OCI-LY1 (cell line): ENCODE measurements at regions not wholly inside any gene's neighbourhood (a gene's known extent, or its start where the extent isn't known, plus 50 kb on each side); places are given as distances from the start of the nearest gene placed in this dataset.

ENCODE experiments used
- EZH2 ChIP-seq: fragments of 200-600 bp; sonication (generic), shearing (Covaris generic); IDR thresholded peaks from 2 replicates; pipeline ENCODE4 v1.8.0; 2017; ENCODE audit warnings: borderline replicate concordance, mixed run types, mild to moderate bottlenecking, antibody characterized with exemption, low read length, moderate library complexity, mixed read lengths
- TF ChIP-seq, protein P1 (sequence below): fragments of 200-600 bp; sonication (generic), shearing (Covaris generic); IDR thresholded peaks from 2 replicates; pipeline ENCODE4 v1.5.1; 2017; ENCODE audit warnings: mild to moderate bottlenecking, antibody characterized with exemption, low read length, moderate library complexity, mixed read lengths

DNA sequence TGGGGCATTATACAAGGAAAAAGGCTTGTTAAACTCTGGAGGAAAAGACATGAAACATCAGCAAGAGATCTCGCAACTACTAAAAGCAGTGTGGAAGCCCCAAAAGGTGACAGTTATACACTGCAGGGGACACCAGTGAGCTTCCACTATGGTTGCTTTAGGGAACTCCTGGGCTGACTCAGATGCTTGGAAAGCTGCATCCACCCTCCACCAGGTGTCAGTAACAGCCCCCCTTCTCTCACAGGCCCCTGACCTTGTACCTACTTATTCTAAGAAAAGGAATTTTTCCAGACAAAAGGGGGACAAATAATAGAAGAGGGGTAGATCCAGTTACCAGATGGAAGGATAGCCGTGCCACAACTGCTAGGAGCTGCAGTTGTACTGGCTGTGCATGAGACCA is 154.4 kb upstream of the COX7C start:
- TF ChIP-seq, protein P1, sequence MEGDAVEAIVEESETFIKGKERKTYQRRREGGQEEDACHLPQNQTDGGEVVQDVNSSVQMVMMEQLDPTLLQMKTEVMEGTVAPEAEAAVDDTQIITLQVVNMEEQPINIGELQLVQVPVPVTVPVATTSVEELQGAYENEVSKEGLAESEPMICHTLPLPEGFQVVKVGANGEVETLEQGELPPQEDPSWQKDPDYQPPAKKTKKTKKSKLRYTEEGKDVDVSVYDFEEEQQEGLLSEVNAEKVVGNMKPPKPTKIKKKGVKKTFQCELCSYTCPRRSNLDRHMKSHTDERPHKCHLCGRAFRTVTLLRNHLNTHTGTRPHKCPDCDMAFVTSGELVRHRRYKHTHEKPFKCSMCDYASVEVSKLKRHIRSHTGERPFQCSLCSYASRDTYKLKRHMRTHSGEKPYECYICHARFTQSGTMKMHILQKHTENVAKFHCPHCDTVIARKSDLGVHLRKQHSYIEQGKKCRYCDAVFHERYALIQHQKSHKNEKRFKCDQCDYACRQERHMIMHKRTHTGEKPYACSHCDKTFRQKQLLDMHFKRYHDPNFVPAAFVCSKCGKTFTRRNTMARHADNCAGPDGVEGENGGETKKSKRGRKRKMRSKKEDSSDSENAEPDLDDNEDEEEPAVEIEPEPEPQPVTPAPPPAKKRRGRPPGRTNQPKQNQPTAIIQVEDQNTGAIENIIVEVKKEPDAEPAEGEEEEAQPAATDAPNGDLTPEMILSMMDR, result no peak
- no peak for TF ChIP-seq EZH2
